ENCODE measurements at regions not wholly inside any gene's neighbourhood (a gene's known extent, or its start where the extent isn't known, plus 50 kb on each side); places are given as distances from the start of the nearest gene placed in this dataset.

GRCh38 chr3:102905811-102906210, 471.0 kb downstream of the ZPLD1 start:
- no peak overlapping the region for H3K4me2 ChIP-seq (ENCODE audit: insufficient read depth, low read length)
- no peak overlapping the region for H3K4me3 ChIP-seq (ENCODE audit: low read depth in 1 of 2, low read length in 2 of 2)
- no peaks in the 10 kb centered on the region for H3K27me3 ChIP-seq (ENCODE audit: insufficient read depth, low read length, poor library complexity)
- H3K4me1 ChIP-seq (ENCODE audit: insufficient read depth, low read length): no peaks in the 10 kb centered on the region
- no peak overlapping the region for H3K27ac ChIP-seq (ENCODE audit: low read length)
- DNase-seq (no peak), ATAC-seq (ENCODE audit: insufficient read depth, low read depth) (no peak)
- no peaks in the 10 kb centered on the region for H3K79me2 ChIP-seq (ENCODE audit: insufficient read depth, low read length)
- no peak for TF ChIP-seq EZH2 (IDR thresholded peaks at IDR 0.05; ENCODE audit: borderline replicate concordance, low read depth, low read length, severe bottlenecking)
- no peak for TF ChIP-seq CTCF (IDR thresholded peaks at IDR 0.05; ENCODE audit: borderline replicate concordance, extremely low read depth, low read length, poor library complexity, severe bottlenecking)
- H2AFZ ChIP-seq (ENCODE audit: low read depth, low read length): no peak overlapping the region
- no peaks in the 10 kb centered on the region for H3K36me3 ChIP-seq (ENCODE audit: insufficient read depth, low read length)
- H3K9ac ChIP-seq (ENCODE audit: low read depth, low read length): no peak overlapping the region
- H3K9me3 ChIP-seq (ENCODE audit: insufficient read depth, low read length, severe bottlenecking): no peaks in the 10 kb centered on the region
- no peaks in the 10 kb centered on the region for H4K20me1 ChIP-seq (ENCODE audit: insufficient read depth, low read length)

- Histone ChIP-seq H3K79me2 (ENCODE audit: insufficient read depth, low read length) (no peaks in the 10 kb centered on the region), H3K27ac (ENCODE audit: low read length) (no peak overlapping the region), H3K9me3 (ENCODE audit: insufficient read depth, low read length, severe bottlenecking) (no peaks in the 10 kb centered on the region), H3K4me1 (ENCODE audit: insufficient read depth, low read length) (no peaks in the 10 kb centered on the region), H3K27me3 (ENCODE audit: insufficient read depth, low read length, poor library complexity) (no peaks in the 10 kb centered on the region), H2AFZ (ENCODE audit: low read depth, low read length) (no peak overlapping the region), H3K4me3 (ENCODE audit: low read depth in 1 of 2, low read length in 2 of 2) (no peak overlapping the region), H3K9ac (ENCODE audit: low read depth, low read length) (no peak overlapping the region), H4K20me1 (ENCODE audit: insufficient read depth, low read length) (no peaks in the 10 kb centered on the region), H3K4me2 (ENCODE audit: insufficient read depth, low read length) (no peak overlapping the region), H3K36me3 (ENCODE audit: insufficient read depth, low read length) (no peaks in the 10 kb centered on the region)
- ATAC-seq (ENCODE audit: insufficient read depth, low read depth) (no peak), DNase-seq (no peak)
- TF ChIP-seq CTCF (IDR thresholded peaks at IDR 0.05; ENCODE audit: borderline replicate concordance, extremely low read depth, low read length, poor library complexity, severe bottlenecking) (no peak), EZH2 (IDR thresholded peaks at IDR 0.05; ENCODE audit: borderline replicate concordance, low read depth, low read length, severe bottlenecking) (no peak)
Measured at GRCh38 chr3:102906818-102907217, 472.0 kb downstream of the ZPLD1 start.

GRCh38 chr3:102909904-102910303, 475.1 kb downstream of the ZPLD1 start:
- H3K79me2 ChIP-seq (ENCODE audit: insufficient read depth, low read length): no peaks in the 10 kb centered on the region
- H3K4me2 ChIP-seq (ENCODE audit: insufficient read depth, low read length): no peak overlapping the region
- TF ChIP-seq EZH2 (IDR thresholded peaks at IDR 0.05; ENCODE audit: borderline replicate concordance, low read depth, low read length, severe bottlenecking): no peak
- TF ChIP-seq CTCF (IDR thresholded peaks at IDR 0.05; ENCODE audit: borderline replicate concordance, extremely low read depth, low read length, poor library complexity, severe bottlenecking): no peak
- H3K36me3 ChIP-seq (ENCODE audit: insufficient read depth, low read length): no peaks in the 10 kb centered on the region
- ATAC-seq (ENCODE audit: insufficient read depth, low read depth): no peak
- no peaks in the 10 kb centered on the region for H3K9me3 ChIP-seq (ENCODE audit: insufficient read depth, low read length, severe bottlenecking)
- H3K4me3 ChIP-seq (ENCODE audit: low read depth in 1 of 2, low read length in 2 of 2): no peak overlapping the region
- H3K9ac ChIP-seq (ENCODE audit: low read depth, low read length): no peak overlapping the region
- no peak overlapping the region for H3K27ac ChIP-seq (ENCODE audit: low read length)
- H4K20me1 ChIP-seq (ENCODE audit: insufficient read depth, low read length): no peaks in the 10 kb centered on the region
- no peaks in the 10 kb centered on the region for H3K4me1 ChIP-seq (ENCODE audit: insufficient read depth, low read length)
- no peak for DNase-seq
- H3K27me3 ChIP-seq (ENCODE audit: insufficient read depth, low read length, poor library complexity): no peaks in the 10 kb centered on the region
- no peak overlapping the region for H2AFZ ChIP-seq (ENCODE audit: low read depth, low read length)

- Histone ChIP-seq H3K9ac (ENCODE audit: low read depth, low read length) (no peak overlapping the region), H3K9me3 (ENCODE audit: insufficient read depth, low read length, severe bottlenecking) (no peaks in the 10 kb centered on the region), H2AFZ (ENCODE audit: low read depth, low read length) (no peak overlapping the region), H3K4me2 (ENCODE audit: insufficient read depth, low read length) (no peak overlapping the region), H3K27me3 (ENCODE audit: insufficient read depth, low read length, poor library complexity) (no peaks in the 10 kb centered on the region), H3K4me3 (ENCODE audit: low read depth in 1 of 2, low read length in 2 of 2) (no peak overlapping the region), H4K20me1 (ENCODE audit: insufficient read depth, low read length) (no peaks in the 10 kb centered on the region), H3K36me3 (ENCODE audit: insufficient read depth, low read length) (no peaks in the 10 kb centered on the region), H3K27ac (ENCODE audit: low read length) (no peak overlapping the region), H3K79me2 (ENCODE audit: insufficient read depth, low read length) (no peaks in the 10 kb centered on the region), H3K4me1 (ENCODE audit: insufficient read depth, low read length) (no peaks in the 10 kb centered on the region)
- no peak for ATAC-seq (ENCODE audit: insufficient read depth, low read depth)
- no peak for DNase-seq
- no peak for TF ChIP-seq EZH2 (IDR thresholded peaks at IDR 0.05; ENCODE audit: borderline replicate concordance, low read depth, low read length, severe bottlenecking)
Measured at GRCh38 chr3:102916532-102916931, 481.7 kb downstream of the ZPLD1 start.
